Parathyroid adenoma (tissue), 2 donors: ENCODE measurements at regions not wholly inside any gene's neighbourhood (a gene's known extent, or its start where the extent isn't known, plus 50 kb on each side); places are given as distances from the start of the nearest gene placed in this dataset.
"Not testable (repeated sequence)": the region's sequence is repeated elsewhere in the genome, so short reads cannot be mapped to it uniquely, and the experiment has no call there.

ENCODE experiments used
- H2AFZ ChIP-seq: fragments of 300-600 bp; sonication (generic); one replicate; pipeline ENCODE4 v1.7.0; 2017; ENCODE audit warnings: antibody characterized with exemption, mild to moderate bottlenecking
- H3K27ac ChIP-seq: fragments of 300-600 bp; sonication (generic); one replicate; pipeline ENCODE4 v1.7.0; 2017
- H3K27me3 ChIP-seq: fragments of 300-600 bp; sonication (generic); one replicate; pipeline ENCODE4 v1.7.0; 2017; ENCODE audit warnings: low read length; ENCODE audit not compliant: control insufficient read depth, insufficient read depth
- H3K36me3 ChIP-seq: fragments of 300-600 bp; sonication (generic); one replicate; pipeline ENCODE4 v1.7.0; 2017; ENCODE audit warnings: low read length; ENCODE audit not compliant: control insufficient read depth, insufficient read depth
- H3K4me1 ChIP-seq: fragments of 300-600 bp; sonication (generic); one replicate; pipeline ENCODE4 v1.7.0; 2017; ENCODE audit warnings: control low read depth
- H3K4me2 ChIP-seq: fragments of 300-600 bp; sonication (generic); one replicate; pipeline ENCODE4 v1.7.0; 2017; ENCODE audit warnings: low read length
- H3K4me3 ChIP-seq: fragments of 300-600 bp; sonication (generic); one replicate; pipeline ENCODE4 v1.7.0; 2017; ENCODE audit warnings: low read depth, low read length
- H3K79me2 ChIP-seq: fragments of 300-600 bp; sonication (generic); one replicate; pipeline ENCODE4 v1.7.0; 2017; ENCODE audit warnings: control low read depth
- H3K9ac ChIP-seq: fragments of 300-600 bp; sonication (generic); one replicate; pipeline ENCODE4 v1.7.0; 2017; ENCODE audit warnings: mild to moderate bottlenecking
- H3K9me3 ChIP-seq: fragments of 300-600 bp; sonication (generic); one replicate; pipeline ENCODE4 v1.7.0; 2017; ENCODE audit warnings: low read length; ENCODE audit not compliant: control insufficient read depth
- CTCF ChIP-seq: fragments of 300-600 bp; sonication (generic); IDR thresholded peaks from one replicate; pipeline ENCODE4 v1.7.0; 2017; ENCODE audit warnings: antibody characterized with exemption, mild to moderate bottlenecking
- donor health status: primary hyperparathyroidism.

- H3K27ac ChIP-seq: no peak overlapping the region
- H2AFZ ChIP-seq: no peak overlapping the region
- no peak overlapping the region for H3K9ac ChIP-seq
- H3K27me3 ChIP-seq: no peaks in the 10 kb centered on the region
- no peaks in the 10 kb centered on the region for H3K9me3 ChIP-seq
- H3K36me3 ChIP-seq: no peaks in the 10 kb centered on the region
- H3K4me3 ChIP-seq: no peak overlapping the region
- no peaks in the 10 kb centered on the region for H3K4me1 ChIP-seq
- no peak overlapping the region for H3K4me2 ChIP-seq
- no peak for TF ChIP-seq CTCF
- no peaks in the 10 kb centered on the region for H3K79me2 ChIP-seq
These were observed 352.8 kb downstream of the SHANK2 start for GRCh38 chr11:70899616-70900015.

- no peak overlapping the region for H3K4me3 ChIP-seq
- no peak for TF ChIP-seq CTCF
- H3K79me2 ChIP-seq: no peaks in the 10 kb centered on the region
- no peaks in the 10 kb centered on the region for H3K9me3 ChIP-seq
- H3K27ac ChIP-seq: no peak overlapping the region
- no peak overlapping the region for H2AFZ ChIP-seq
- H3K4me1 ChIP-seq: no peaks in the 10 kb centered on the region
- no peak overlapping the region for H3K4me2 ChIP-seq
- H3K9ac ChIP-seq: no peak overlapping the region
- no peaks in the 10 kb centered on the region for H3K27me3 ChIP-seq
- no peaks in the 10 kb centered on the region for H3K36me3 ChIP-seq
These were observed 351.8 kb downstream of the SHANK2 start for GRCh38 chr11:70900540-70900939.

GRCh38 chr11:70901951-70902521 lies 350.3 kb downstream of the SHANK2 start:
- H3K9me3 ChIP-seq: no peaks in the 10 kb centered on the region
- H3K4me2 ChIP-seq: no peak overlapping the region
- no peaks in the 10 kb centered on the region for H3K27me3 ChIP-seq
- H3K36me3 ChIP-seq: no peaks in the 10 kb centered on the region
- no peak overlapping the region for H3K9ac ChIP-seq
- no peak overlapping the region for H3K4me3 ChIP-seq
- H3K27ac ChIP-seq: no peak overlapping the region
- H3K4me1 ChIP-seq: no peaks in the 10 kb centered on the region
- H3K79me2 ChIP-seq: no peaks in the 10 kb centered on the region
- H2AFZ ChIP-seq: no peak overlapping the region
- TF ChIP-seq CTCF: no peak

- H3K4me1 ChIP-seq, H3K79me2 ChIP-seq, H3K27ac ChIP-seq: not testable (repeated sequence)
These were observed 349.1 kb downstream of the SHANK2 start for GRCh38 chr11:70903229-70903628.

GRCh38 chr11:70906101-70906500 lies 346.3 kb downstream of the SHANK2 start:
- no peak overlapping the region for H3K4me2 ChIP-seq
- no peak overlapping the region for H3K9ac ChIP-seq
- H3K27me3 ChIP-seq: no peaks in the 10 kb centered on the region
- no peaks in the 10 kb centered on the region for H3K79me2 ChIP-seq
- H3K4me1 ChIP-seq: no peaks in the 10 kb centered on the region
- H3K4me3 ChIP-seq: no peak overlapping the region
- no peaks in the 10 kb centered on the region for H3K9me3 ChIP-seq
- H3K27ac ChIP-seq: no peak overlapping the region
- no peaks in the 10 kb centered on the region for H3K36me3 ChIP-seq
- no peak for TF ChIP-seq CTCF
- no peak overlapping the region for H2AFZ ChIP-seq

More at GRCh38 chr11:70903229-70903628, 349.1 kb downstream of the SHANK2 start:
- not testable (repeated sequence) for H3K4me3 ChIP-seq, H3K36me3 ChIP-seq, H3K27me3 ChIP-seq, H3K9ac ChIP-seq, H2AFZ ChIP-seq, H3K4me2 ChIP-seq, H3K9me3 ChIP-seq
